ENCODE measurements at regions not wholly inside any gene's neighbourhood (a gene's known extent, or its start where the extent isn't known, plus 50 kb on each side); places are given as distances from the start of the nearest gene placed in this dataset.

DNA sequence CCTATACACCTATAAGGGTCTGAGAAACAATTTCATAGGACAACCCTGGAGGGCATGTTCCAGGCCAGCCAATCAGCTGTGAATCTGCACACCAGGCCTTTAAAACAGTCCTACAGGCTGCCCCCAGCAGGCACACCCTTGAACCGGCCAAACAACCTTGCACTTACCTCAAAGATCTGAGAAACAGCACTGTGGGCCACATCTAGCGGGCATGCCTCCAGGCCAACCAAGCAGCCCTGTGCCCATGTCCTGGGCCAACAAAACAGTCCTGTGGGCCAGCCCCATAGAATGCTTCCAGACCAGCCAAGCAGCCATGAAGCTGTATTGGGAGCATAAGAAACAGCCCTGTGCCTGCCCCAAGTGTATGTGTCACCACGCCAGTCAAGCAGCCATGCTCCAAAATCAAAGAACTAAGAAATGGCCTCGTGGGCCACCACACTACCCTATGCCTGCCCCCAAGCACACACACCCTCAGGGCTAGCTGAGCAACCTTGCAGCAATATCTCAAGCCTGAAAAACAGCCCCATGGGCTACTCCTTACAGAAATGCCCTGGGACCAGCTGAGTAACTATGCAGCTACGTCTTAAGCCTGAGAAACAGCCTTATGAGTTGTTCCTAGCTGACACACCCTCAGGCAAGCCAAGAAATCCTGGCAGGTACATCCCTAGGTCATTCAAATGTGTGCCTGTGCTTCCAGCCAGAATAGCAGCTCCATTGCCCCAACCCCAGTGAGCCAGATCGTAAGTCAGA lies 2243.8 kb upstream of the C9orf72 start:
- no peak for DNase-seq (ENCODE audit: low read depth)
- TF ChIP-seq, protein P1, sequence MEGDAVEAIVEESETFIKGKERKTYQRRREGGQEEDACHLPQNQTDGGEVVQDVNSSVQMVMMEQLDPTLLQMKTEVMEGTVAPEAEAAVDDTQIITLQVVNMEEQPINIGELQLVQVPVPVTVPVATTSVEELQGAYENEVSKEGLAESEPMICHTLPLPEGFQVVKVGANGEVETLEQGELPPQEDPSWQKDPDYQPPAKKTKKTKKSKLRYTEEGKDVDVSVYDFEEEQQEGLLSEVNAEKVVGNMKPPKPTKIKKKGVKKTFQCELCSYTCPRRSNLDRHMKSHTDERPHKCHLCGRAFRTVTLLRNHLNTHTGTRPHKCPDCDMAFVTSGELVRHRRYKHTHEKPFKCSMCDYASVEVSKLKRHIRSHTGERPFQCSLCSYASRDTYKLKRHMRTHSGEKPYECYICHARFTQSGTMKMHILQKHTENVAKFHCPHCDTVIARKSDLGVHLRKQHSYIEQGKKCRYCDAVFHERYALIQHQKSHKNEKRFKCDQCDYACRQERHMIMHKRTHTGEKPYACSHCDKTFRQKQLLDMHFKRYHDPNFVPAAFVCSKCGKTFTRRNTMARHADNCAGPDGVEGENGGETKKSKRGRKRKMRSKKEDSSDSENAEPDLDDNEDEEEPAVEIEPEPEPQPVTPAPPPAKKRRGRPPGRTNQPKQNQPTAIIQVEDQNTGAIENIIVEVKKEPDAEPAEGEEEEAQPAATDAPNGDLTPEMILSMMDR (IDR thresholded peaks at IDR 0.05; ENCODE audit: insufficient read depth, low read length) = no peak
- no peak overlapping the region for H3K4me3 ChIP-seq (ENCODE audit: low read depth, low read length)

- no peak for DNase-seq (ENCODE audit: low read depth)
- TF ChIP-seq, protein P1 (IDR thresholded peaks at IDR 0.05; ENCODE audit: insufficient read depth, low read length) = no peak
- no peak overlapping the region for H3K4me3 ChIP-seq (ENCODE audit: low read depth, low read length)
Measured at GRCh38 chr9:29822458-29822857, 2249.2 kb upstream of the C9orf72 start.

GRCh38 chr9:29826421-29826820 lies 2253.1 kb upstream of the C9orf72 start:
- DNase-seq (ENCODE audit: low read depth) = no peak
- TF ChIP-seq, protein P1 (IDR thresholded peaks at IDR 0.05; ENCODE audit: insufficient read depth, low read length) = no peak
- H3K4me3 ChIP-seq (ENCODE audit: low read depth, low read length) = no peak overlapping the region

DNA sequence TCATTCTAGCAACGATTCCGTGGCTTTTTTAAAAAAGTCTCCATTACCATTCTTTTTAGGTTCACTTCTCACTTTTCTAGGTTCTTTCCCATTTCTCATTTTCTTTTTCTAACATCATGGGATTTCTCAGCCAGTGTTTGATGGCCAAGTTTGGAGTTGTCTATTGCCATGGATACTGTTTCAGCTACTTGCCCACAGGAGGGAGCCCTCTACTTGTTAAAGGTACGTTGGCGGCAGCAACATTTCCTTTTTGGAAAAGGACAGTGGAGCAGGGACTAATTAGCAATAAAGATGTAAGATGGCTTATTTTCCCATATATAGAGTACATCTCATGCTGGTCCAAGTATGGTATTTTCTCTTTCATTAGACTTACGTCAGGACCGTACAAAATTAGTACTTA lies 2257.5 kb upstream of the C9orf72 start:
- DNase-seq (ENCODE audit: low read depth) = no peak
- TF ChIP-seq, protein P1 (IDR thresholded peaks at IDR 0.05; ENCODE audit: insufficient read depth, low read length) = no peak
- H3K4me3 ChIP-seq (ENCODE audit: low read depth, low read length) = no peak overlapping the region

DNA sequence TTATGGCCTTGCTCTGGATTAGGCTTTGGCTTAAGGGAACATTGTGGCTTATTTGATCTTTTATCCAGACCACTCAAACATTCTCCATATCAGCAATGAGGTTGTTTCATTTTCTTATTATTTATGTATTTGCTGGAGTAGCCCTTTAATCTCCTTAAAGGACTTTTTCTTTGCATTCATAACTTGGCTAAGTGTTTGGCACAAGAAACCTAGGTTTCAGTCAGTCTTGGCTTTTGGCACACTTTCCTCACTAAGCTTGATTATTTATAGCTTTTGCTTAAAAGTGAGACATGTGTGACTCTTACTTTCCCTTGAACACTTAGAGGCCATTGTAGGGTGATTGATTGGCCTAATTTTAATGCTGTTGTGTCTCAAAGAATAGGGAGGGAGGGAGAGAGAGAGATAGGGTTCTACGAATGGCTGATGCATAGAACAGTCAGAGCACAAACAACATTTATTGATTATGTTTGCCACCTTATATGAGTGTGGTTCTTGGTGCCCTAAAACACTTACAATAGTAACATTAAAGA lies 2265.3 kb upstream of the C9orf72 start:
- H3K4me3 ChIP-seq (ENCODE audit: low read depth, low read length) = no peak overlapping the region
- TF ChIP-seq, protein P1 (IDR thresholded peaks at IDR 0.05; ENCODE audit: insufficient read depth, low read length) = no peak
- no peak for DNase-seq (ENCODE audit: low read depth)

- no peak for DNase-seq (ENCODE audit: low read depth)
- no peak overlapping the region for H3K4me3 ChIP-seq (ENCODE audit: low read depth, low read length)
- TF ChIP-seq, protein P1 (IDR thresholded peaks at IDR 0.05; ENCODE audit: insufficient read depth, low read length) = no peak
Measured at GRCh38 chr9:29844251-29844650, 2271.0 kb upstream of the C9orf72 start.
